A549 (cell line): ENCODE measurements at regions not wholly inside any gene's neighbourhood (a gene's known extent, or its start where the extent isn't known, plus 50 kb on each side); places are given as distances from the start of the nearest gene placed in this dataset.

Source experiments
- ATAC-seq, 2 experiments: fragments of 200-7000 bp in 1 of 2; fragments of >200 bp in 1 of 2; cut with Nextera tagmentation in 1 of 2; cut with Tn5 transposase in 1 of 2; 3 replicates each; pipeline versions ENCODE4 v1.8.0 to v1.9.1; 2018 to 2020; ENCODE audit warnings: mild to moderate bottlenecking in 1 of 2, moderate library complexity in 1 of 2
- CTCF ChIA-PET: fragments of 300-600 bp; sonication (Branson Sonifier 250); formaldehyde crosslinking; extraction: SDS; loops from one replicate; lab custom pipeline; 2021; ENCODE audit warnings: antibody characterized with exemption, inconsistent platforms; lab: Yijun Ruan, JAX
- POLR2A ChIA-PET: fragments of 350-600 bp; formaldehyde crosslinking; extraction: SDS; loops from one replicate; lab custom pipeline; 2021; ENCODE audit warnings: antibody characterized with exemption, inconsistent platforms; lab: Yijun Ruan, JAX
- DNase-seq, 2 experiments: peaks; one replicate each; pipeline versions ENCODE4 v3.0.0 to v3.0.0-alpha.2; 2011 to 2016; ENCODE audit warnings: low read depth in 1 of 2, low spot score in 1 of 2
- FAIRE-seq: peaks from 2 replicates; lab custom pipeline; 2011; peaks lifted over from hg19 to GRCh38; lab: Jason Lieb, UNC
- H3K27ac ChIP-seq, 2 experiments: fragments of >200 bp; sonication (Bioruptor Twin); formaldehyde crosslinking; 3 replicates each; pipeline ENCODE4 v1.5.1; 2016 to 2017
- H3K4me1 ChIP-seq: fragments of >200 bp; sonication (Bioruptor Twin); formaldehyde crosslinking; 3 replicates; pipeline ENCODE4 v1.6.1; 2016
- H3K4me2 ChIP-seq: fragments of >200 bp; sonication (Bioruptor Twin); formaldehyde crosslinking; 3 replicates; pipeline ENCODE4 v1.6.1; 2016
- H3K4me3 ChIP-seq: fragments of >200 bp; sonication (Bioruptor Twin); formaldehyde crosslinking; 3 replicates; pipeline ENCODE4 v1.5.1; 2016
- H3K9me3 ChIP-seq: fragments of >200 bp; sonication (Bioruptor Twin); formaldehyde crosslinking; 3 replicates; pipeline ENCODE4 v1.6.1; 2016
- CEBPB ChIP-seq, 2 experiments: fragments of >200 bp in 1 of 2; sonication (Bioruptor Twin) in 1 of 2; formaldehyde crosslinking in 1 of 2; IDR thresholded peaks; 2 replicates each; pipeline ENCODE4 v1.6.1; 2012 to 2016
- CHD2 ChIP-seq: fragments of 150-350 bp; IDR thresholded peaks from 2 replicates; pipeline ENCODE4 v1.6.1; 2014; ENCODE audit warnings: low read length; ENCODE audit not compliant: partially characterized antibody
- E2F6 ChIP-seq: IDR thresholded peaks from 2 replicates; pipeline ENCODE4 v1.6.1; 2012; ENCODE audit warnings: low read depth, borderline replicate concordance
- EHMT2 ChIP-seq: fragments of 200-600 bp; sonication (generic); IDR thresholded peaks from 2 replicates; pipeline ENCODE4 v1.6.1; 2016; ENCODE audit warnings: antibody characterized with exemption, low read depth, mild to moderate bottlenecking, moderate library complexity
- FOSL2 ChIP-seq, 2 experiments: fragments of 450-650 bp in 1 of 2; fragments of >200 bp in 1 of 2; sonication (Bioruptor Twin) in 1 of 2; formaldehyde crosslinking; IDR thresholded peaks; 2 replicates each; pipeline versions ENCODE4 v1.5.0 to v1.6.1; 2016 to 2020; ENCODE audit warnings: mild to moderate bottlenecking in 1 of 2, moderate library complexity in 1 of 2
- HES2 ChIP-seq: fragments of >200 bp; sonication (Bioruptor Twin); formaldehyde crosslinking; IDR thresholded peaks from 2 replicates; pipeline ENCODE4 v1.6.1; 2016
- HOXA7 ChIP-seq: fragments of 250-450 bp; sonication (Bioruptor Pico); IDR thresholded peaks from 2 replicates; pipeline ENCODE4 v1.5.0; 2020; ENCODE audit warnings: mild to moderate bottlenecking, moderate library complexity
- HOXB13 ChIP-seq: fragments of 250-450 bp; sonication (Bioruptor Pico); IDR thresholded peaks from 2 replicates; pipeline ENCODE4 v1.5.0; 2020; ENCODE audit warnings: low read depth, mild to moderate bottlenecking, moderate library complexity
- HOXB5 ChIP-seq: fragments of 250-450 bp; sonication (Bioruptor Pico); IDR thresholded peaks from 2 replicates; pipeline ENCODE4 v1.5.0; 2020; ENCODE audit warnings: mild to moderate bottlenecking, moderate library complexity
- JUN ChIP-seq, 2 experiments: fragments of >200 bp; sonication (Bioruptor Twin); formaldehyde crosslinking; IDR thresholded peaks; 2 replicates in 1 of 2; 3 replicates in 1 of 2; pipeline ENCODE4 v1.6.1; 2016 to 2017
- JUNB ChIP-seq: fragments of >200 bp; sonication (Bioruptor Twin); formaldehyde crosslinking; IDR thresholded peaks from 2 replicates; pipeline ENCODE4 v1.6.1; 2016
- KDM1A ChIP-seq: fragments of 200-600 bp; sonication (generic); IDR thresholded peaks from 2 replicates; pipeline ENCODE4 v1.6.1; 2016; ENCODE audit warnings: low read depth, mild to moderate bottlenecking
- KDM5A ChIP-seq: fragments of 200-600 bp; sonication (generic); IDR thresholded peaks from 2 replicates; pipeline ENCODE4 v1.6.1; 2016; ENCODE audit warnings: antibody characterized with exemption, mild to moderate bottlenecking
- MAX ChIP-seq: IDR thresholded peaks from 2 replicates; pipeline ENCODE4 v1.6.1; 2012
- MYC ChIP-seq: IDR thresholded peaks from 2 replicates; pipeline ENCODE4 v1.6.1; 2012; ENCODE audit warnings: mild to moderate bottlenecking, inconsistent platforms, low read length, improper control_type of control experiment, borderline replicate concordance
- PHF8 ChIP-seq: fragments of 200-600 bp; sonication (generic); IDR thresholded peaks from 2 replicates; pipeline ENCODE4 v1.6.1; 2016; ENCODE audit warnings: low read depth, mild to moderate bottlenecking, antibody characterized with exemption, moderate library complexity, borderline replicate concordance
- RAD21 ChIP-seq, 2 experiments: fragments of >200 bp in 1 of 2; sonication (Bioruptor Twin) in 1 of 2; formaldehyde crosslinking in 1 of 2; IDR thresholded peaks in 1 of 2; conservative IDR thresholded peaks in 1 of 2; 2 replicates in 1 of 2; 3 replicates in 1 of 2; pipeline ENCODE4 v1.6.1; 2012 to 2018; ENCODE audit warnings: inconsistent platforms in 1 of 2
- RCOR1 ChIP-seq: fragments of 150-350 bp; IDR thresholded peaks from 2 replicates; pipeline ENCODE4 v1.6.1; 2014; ENCODE audit warnings: antibody characterized with exemption, low read length, low read depth
- REST ChIP-seq: fragments of 200-600 bp; sonication (generic); IDR thresholded peaks from 2 replicates; pipeline ENCODE4 v1.6.1; 2016; ENCODE audit warnings: antibody characterized with exemption, mild to moderate bottlenecking, moderate library complexity
- SREBF2 ChIP-seq: fragments of 450-650 bp; IDR thresholded peaks from 2 replicates; pipeline ENCODE4 v1.6.1; 2014; ENCODE audit warnings: mild to moderate bottlenecking, moderate library complexity
- TFCP2L1 ChIP-seq: fragments of 250-450 bp; sonication (Bioruptor Pico); IDR thresholded peaks from 2 replicates; pipeline ENCODE4 v1.5.0; 2021; ENCODE audit warnings: mild to moderate bottlenecking
- WGBS: methylation state at CpG from one replicate; pipeline ENCODE4 v1.1.6; 2017; ENCODE audit errors: missing lambda C conversion rate; 5-methylcytosine and 5-hydroxymethylcytosine counted together

- H3K4me3 ChIP-seq: no peak overlapping the region
- no peak for DNase-seq
- WGBS: 81% methylated on average over 1 of the region's 1 CpG
- ATAC-seq: no peak
- no peaks in the 10 kb centered on the region for H3K9me3 ChIP-seq
- CTCF ChIA-PET: interaction anchor here (1.5 to 3.7 kb wide), 2 partner anchors 12 to 483 kb away, joined by 5 to 12 read pairs; no protein-coding TSS in a partner anchor
- TF ChIP-seq REST (no peak), FOSL2 (IDR thresholded peaks at IDR 0.05) (no peak), FOSL2 (CRISPR knock-in tag; IDR thresholded peaks at IDR 0.05) (no peak), TFCP2L1 (CRISPR knock-in tag) (no peak), CHD2 (no peak), E2F6 (no peak), RCOR1 (no peak), RAD21 (conservative IDR thresholded peaks at IDR 0.05 in 1 of 2, IDR thresholded peaks at IDR 0.05 in 1 of 2) (no peak), SREBF2 (no peak), PHF8 (no peak), MAX (no peak), KDM1A (no peak), HOXB13 (CRISPR knock-in tag) (no peak)
- H3K4me1 ChIP-seq: peaks cover 9% of the 10 kb centered on the region; the same call in 2 of the 3 replicates
- H3K4me2 ChIP-seq: no peak overlapping the region
- no peak for FAIRE-seq
- POLR2A ChIA-PET: no interaction called here
- H3K27ac ChIP-seq: no peak overlapping the region; a peak in 1 of 6 replicates
These were observed 93.0 kb downstream of the SLC41A2 start for GRCh38 chr12:104865080-104865479.

- POLR2A ChIA-PET: no interaction called here
- no peak overlapping the region for H3K4me2 ChIP-seq
- H3K4me1 ChIP-seq: peaks cover 9% of the 10 kb centered on the region; the same call in 2 of the 3 replicates
- DNase-seq (no peak), FAIRE-seq (no peak), ATAC-seq (no peak)
- H3K27ac ChIP-seq: no peak overlapping the region; a peak in 1 of 6 replicates
- H3K9me3 ChIP-seq: no peaks in the 10 kb centered on the region
- H3K4me3 ChIP-seq: no peak overlapping the region
- CTCF ChIA-PET: interaction anchor here (1.5 to 3.7 kb wide), 2 partner anchors 12 to 483 kb away, joined by 5 to 12 read pairs; no protein-coding TSS in a partner anchor
- TF ChIP-seq SREBF2 (no peak), PHF8 (no peak), CEBPB (IDR thresholded peaks at IDR 0.05) (peak; percentile 87 to 92), EHMT2 (no peak), JUNB (no peak), MYC (no peak)
These were observed 93.4 kb downstream of the SLC41A2 start for GRCh38 chr12:104864668-104865067.

- Histone ChIP-seq H3K27ac (no peak overlapping the region), H3K9me3 (no peaks in the 10 kb centered on the region), H3K4me1 (peaks cover 9% of the 10 kb centered on the region; the same call in 2 of the 3 replicates), H3K4me2 (no peak overlapping the region), H3K4me3 (no peak overlapping the region)
- DNase-seq (no peak), FAIRE-seq (no peak)
- CTCF ChIA-PET: interaction anchor here (0.6 to 3.7 kb wide), 2 partner anchors 433 to 482 kb away, joined by 3 to 12 read pairs; no protein-coding TSS in a partner anchor
- WGBS: 94% methylated on average over 5 of the region's 5 CpGs
- TF ChIP-seq JUN (IDR thresholded peaks at IDR 0.05) (no peak), HOXA7 (CRISPR knock-in tag) (no peak), EHMT2 (no peak), HES2 (no peak), KDM5A (no peak), HOXB5 (CRISPR knock-in tag) (no peak)
- TF ChIP-seq, all 56 proteins: peak for 0
- no peak for ATAC-seq
- POLR2A ChIA-PET: no interaction called here
These were observed 94.7 kb downstream of the SLC41A2 start for GRCh38 chr12:104863296-104863948.
